VCaP (cell line): ENCODE measurements at regions not wholly inside any gene's neighbourhood (a gene's known extent, or its start where the extent isn't known, plus 50 kb on each side); places are given as distances from the start of the nearest gene placed in this dataset.
"Not testable (repeated sequence)": the region's sequence is repeated elsewhere in the genome, so short reads cannot be mapped to it uniquely, and the experiment has no call there.

Experiments
- H3K27ac ChIP-seq: fragments of 450-650 bp; 2 replicates; pipeline ENCODE4 v1.5.1; 2017
- CTCF ChIP-seq: fragments of 450-650 bp; conservative IDR thresholded peaks from 2 replicates; pipeline ENCODE4 v1.5.1; 2017; ENCODE audit warnings: mild to moderate bottlenecking, moderate library complexity

GRCh38 chr3:153357436-153357835, 195.4 kb downstream of the RAP2B start:
- no peak overlapping the region for H3K27ac ChIP-seq
- no peak for TF ChIP-seq CTCF

GRCh38 chr3:153369561-153370374, 207.7 kb downstream of the RAP2B start:
- no peak overlapping the region for H3K27ac ChIP-seq
- no peak for TF ChIP-seq CTCF

GRCh38 chr3:153370680-153371079, 208.7 kb downstream of the RAP2B start:
- H3K27ac ChIP-seq = no peak overlapping the region
- no peak for TF ChIP-seq CTCF

GRCh38 chr3:153372326-153372725, 210.3 kb downstream of the RAP2B start:
- no peak for TF ChIP-seq CTCF

GRCh38 chr3:153373606-153374005, 211.6 kb downstream of the RAP2B start:
- no peak overlapping the region for H3K27ac ChIP-seq
- TF ChIP-seq CTCF = no peak

More at GRCh38 chr3:153372326-153372725, 210.3 kb downstream of the RAP2B start:
- no peak overlapping the region for H3K27ac ChIP-seq

GRCh38 chr3:153378366-153378765, 216.3 kb downstream of the RAP2B start:
- not testable (repeated sequence) for H3K27ac ChIP-seq

- H3K27ac ChIP-seq = no peak overlapping the region
- no peak for TF ChIP-seq CTCF
Observed at GRCh38 chr3:153379516-153379915, 217.5 kb downstream of the RAP2B start.

- no peak for TF ChIP-seq CTCF
- no peak overlapping the region for H3K27ac ChIP-seq
Observed at GRCh38 chr3:153385343-153385742, 223.3 kb downstream of the RAP2B start.
